ENCODE measurements at regions not wholly inside any gene's neighbourhood (a gene's known extent, or its start where the extent isn't known, plus 50 kb on each side); places are given as distances from the start of the nearest gene placed in this dataset.

- no peak for TF ChIP-seq CTCF (IDR thresholded peaks at IDR 0.05)
- H3K4me3 ChIP-seq = no peak overlapping the region
- ATAC-seq = no peak
- WGBS, 2 donors = 48 to 49% methylated on average over 3 of the region's 3 CpGs
- no peaks in the 10 kb centered on the region for H3K27me3 ChIP-seq
- H3K9me3 ChIP-seq = no peaks in the 10 kb centered on the region
- intact Hi-C loops (cut with DNase I) = no loop called here
- no peaks in the 10 kb centered on the region for H3K4me1 ChIP-seq
- no peak for DNase-seq
- H3K27ac ChIP-seq = no peak overlapping the region
- no peaks in the 10 kb centered on the region for H3K36me3 ChIP-seq
Measured at GRCh38 chr4:56127716-56128115, 179.0 kb downstream of the CEP135 start.

DNA sequence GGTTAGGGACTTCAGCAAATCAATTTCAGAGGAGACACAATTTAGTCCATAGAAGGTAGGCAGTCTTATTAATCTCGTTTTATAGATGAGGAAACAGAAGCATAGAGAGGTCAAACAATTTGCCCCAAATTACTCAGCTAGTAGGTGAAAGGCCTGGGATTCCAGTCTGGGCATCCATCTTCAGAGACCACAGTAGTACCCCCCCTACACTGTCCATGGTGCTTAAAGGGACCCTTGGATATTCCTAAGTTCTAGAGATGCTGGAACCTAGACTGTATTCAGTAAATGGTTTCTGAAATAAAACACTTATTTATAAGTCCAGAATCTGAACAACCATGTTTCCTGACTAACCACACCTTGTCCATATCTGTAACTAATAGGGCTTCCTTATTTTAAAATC is 174.8 kb downstream of the CEP135 start:
- DNase-seq (no peak), ATAC-seq (no peak)
- no peaks in the 10 kb centered on the region for H3K4me1 ChIP-seq
- no peak for TF ChIP-seq CTCF (IDR thresholded peaks at IDR 0.05)
- no peak overlapping the region for H3K4me3 ChIP-seq
- intact Hi-C loops (cut with DNase I) = no loop called here
- WGBS, 2 donors = 67 to 71% methylated on average over 1 of the region's 1 CpG
- H3K36me3 ChIP-seq = no peaks in the 10 kb centered on the region
- peaks cover 0 to 7% (median 0%) of the 10 kb centered on the region in 7 donors for H3K27me3 ChIP-seq
- H3K27ac ChIP-seq = no peak overlapping the region
- no peaks in the 10 kb centered on the region for H3K9me3 ChIP-seq

DNA sequence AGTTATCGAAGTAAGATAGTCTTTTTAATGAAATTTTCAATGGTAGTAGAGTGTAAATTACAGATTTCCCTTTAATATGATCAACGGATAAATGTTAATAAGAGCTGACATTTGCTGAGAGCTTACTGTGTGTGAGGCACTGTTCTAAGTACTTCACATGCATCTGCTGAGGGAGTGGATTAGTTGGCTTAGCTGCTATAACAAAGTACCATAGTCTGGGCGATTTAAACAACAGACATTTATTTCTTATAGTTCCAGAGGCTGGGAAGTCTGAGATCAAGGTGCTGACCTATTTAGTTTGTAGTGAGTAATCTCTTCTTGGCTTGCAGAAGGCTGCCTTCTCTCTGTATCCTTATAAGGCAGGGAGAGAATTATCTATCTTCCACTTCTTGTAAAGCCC is 174.3 kb downstream of the CEP135 start:
- TF ChIP-seq CTCF (IDR thresholded peaks at IDR 0.05) = no peak
- ATAC-seq (no peak), DNase-seq (no peak)
- Histone ChIP-seq H3K27ac (no peak overlapping the region), H3K9me3 (no peaks in the 10 kb centered on the region), H3K36me3 (no peaks in the 10 kb centered on the region), H3K4me3 (no peak overlapping the region), H3K4me1 (no peaks in the 10 kb centered on the region), H3K27me3 (peaks cover 0 to 7% (median 0%) of the 10 kb centered on the region in 7 donors)
- intact Hi-C loops (cut with DNase I) = no loop called here
- 67 to 70% methylated on average over 3 of the region's 3 CpGs for WGBS, 2 donors

GRCh38 chr4:56118845-56119244 is 170.1 kb downstream of the CEP135 start:
- H3K9me3 ChIP-seq = no peaks in the 10 kb centered on the region
- H3K27ac ChIP-seq = no peak overlapping the region
- intact Hi-C loops (cut with DNase I) = no loop called here
- ATAC-seq (no peak), DNase-seq (no peak)
- no peak overlapping the region for H3K4me3 ChIP-seq
- H3K27me3 ChIP-seq = peaks cover 0 to 7% (median 0%) of the 10 kb centered on the region in 7 donors
- WGBS, 2 donors = 46 to 64% methylated on average over 2 of the region's 2 CpGs
- H3K36me3 ChIP-seq = no peaks in the 10 kb centered on the region
- no peak for TF ChIP-seq CTCF (IDR thresholded peaks at IDR 0.05)
- no peaks in the 10 kb centered on the region for H3K4me1 ChIP-seq

DNA sequence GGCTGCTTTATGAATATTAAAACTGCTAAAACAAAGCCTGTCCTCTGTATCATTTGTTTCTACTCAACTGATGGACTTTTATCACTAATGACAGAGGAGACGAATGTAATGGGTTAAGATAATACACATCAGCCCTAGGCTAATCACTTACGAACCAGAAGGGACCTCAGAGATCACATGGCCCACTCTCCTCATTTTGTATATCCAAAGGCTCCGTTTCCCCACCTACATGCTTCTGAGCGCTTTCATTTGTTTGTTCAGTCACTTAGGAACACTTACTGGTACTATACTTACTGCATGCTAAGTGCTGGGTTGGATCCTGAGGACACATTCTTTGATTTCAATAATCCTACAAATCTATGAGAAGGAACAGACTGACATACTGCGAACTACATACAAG is 169.3 kb downstream of the CEP135 start:
- intact Hi-C loops (cut with DNase I) = no loop called here
- no peak for ATAC-seq
- H3K27ac ChIP-seq = no peak overlapping the region
- no peaks in the 10 kb centered on the region for H3K4me1 ChIP-seq
- DNase-seq = no peak
- no peak overlapping the region for H3K4me3 ChIP-seq
- TF ChIP-seq CTCF (IDR thresholded peaks at IDR 0.05) = no peak
- no peaks in the 10 kb centered on the region for H3K9me3 ChIP-seq
- no peaks in the 10 kb centered on the region for H3K36me3 ChIP-seq
- H3K27me3 ChIP-seq = peaks cover 0 to 7% (median 0%) of the 10 kb centered on the region in 7 donors
- 65 to 67% methylated on average over 5 of the region's 5 CpGs for WGBS, 2 donors

All from heart right ventricle (tissue), 16 donors.